ENCODE measurements at regions not wholly inside any gene's neighbourhood (a gene's known extent, or its start where the extent isn't known, plus 50 kb on each side); places are given as distances from the start of the nearest gene placed in this dataset.

DNA sequence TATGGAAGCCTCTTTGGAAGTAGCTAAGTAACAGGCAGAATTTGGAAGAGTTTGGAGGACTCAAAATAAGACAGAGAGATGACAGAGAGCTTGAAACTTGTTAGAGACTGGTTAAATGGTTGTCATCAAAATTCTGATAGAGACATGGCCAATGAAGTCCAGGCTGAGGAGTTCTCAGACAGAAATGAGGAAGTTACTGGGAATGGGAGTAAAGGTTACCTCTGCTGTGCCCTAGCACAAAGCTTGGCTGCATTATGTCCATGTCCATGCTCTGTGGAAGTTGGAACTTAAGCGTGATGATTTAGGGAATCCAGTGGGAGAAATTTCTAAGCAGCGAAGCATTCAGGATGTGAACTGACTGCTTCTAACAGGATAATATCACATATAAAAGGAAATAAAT, 146.2 kb upstream of the NDST4 start:
- Histone ChIP-seq H3K9ac (ENCODE audit: low read depth in 1 of 3, low read length in 3 of 3) (no peak overlapping the region), H3K36me3 (ENCODE audit: control insufficient read depth in 3 of 3, insufficient read depth in 3 of 3, low read length in 3 of 3) (no peaks in the 10 kb centered on the region), H3K27me3 (ENCODE audit: control insufficient read depth in 3 of 3, insufficient read depth in 3 of 3, low read length in 3 of 3) (no peaks in the 10 kb centered on the region), H3K9me3 (ENCODE audit: control insufficient read depth in 3 of 3, low read length in 3 of 3) (no peaks in the 10 kb centered on the region), H3K4me1 (ENCODE audit: control insufficient read depth in 3 of 3, insufficient read depth in 3 of 3, low read length in 3 of 3) (no peaks in the 10 kb centered on the region), H3K4me3 (ENCODE audit: low read length in 3 of 3) (no peak overlapping the region), H3K27ac (ENCODE audit: low read depth, low read length) (no peak overlapping the region)

DNA sequence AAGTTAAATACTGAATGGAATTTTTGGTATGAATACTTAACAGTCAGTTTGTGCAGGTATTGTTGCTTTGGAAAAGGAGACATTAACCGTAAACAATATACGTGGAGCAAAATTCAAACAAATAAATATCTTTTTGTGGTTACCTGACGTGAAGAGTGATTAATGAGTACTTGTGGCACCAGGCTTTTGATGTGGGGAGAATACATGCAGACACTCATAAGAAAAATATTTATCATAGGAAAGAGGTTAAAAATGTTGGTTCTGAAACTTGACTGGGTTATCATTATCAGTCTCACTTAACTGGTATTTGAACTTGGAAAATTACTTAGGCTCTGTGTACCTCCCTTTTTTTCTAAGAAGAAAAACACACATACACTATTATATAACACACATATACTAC, 136.4 kb upstream of the NDST4 start:
- H3K36me3 ChIP-seq (ENCODE audit: control insufficient read depth in 3 of 3, insufficient read depth in 3 of 3, low read length in 3 of 3), result no peaks in the 10 kb centered on the region
- H3K27me3 ChIP-seq (ENCODE audit: control insufficient read depth in 3 of 3, insufficient read depth in 3 of 3, low read length in 3 of 3), result no peaks in the 10 kb centered on the region
- no peaks in the 10 kb centered on the region for H3K9me3 ChIP-seq (ENCODE audit: control insufficient read depth in 3 of 3, low read length in 3 of 3)
- no peaks in the 10 kb centered on the region for H3K4me1 ChIP-seq (ENCODE audit: control insufficient read depth in 3 of 3, insufficient read depth in 3 of 3, low read length in 3 of 3)
- no peak overlapping the region for H3K27ac ChIP-seq (ENCODE audit: low read depth, low read length)
- H3K4me3 ChIP-seq (ENCODE audit: low read length in 3 of 3), result no peak overlapping the region
- no peak overlapping the region for H3K9ac ChIP-seq (ENCODE audit: low read depth in 1 of 3, low read length in 3 of 3)

DNA sequence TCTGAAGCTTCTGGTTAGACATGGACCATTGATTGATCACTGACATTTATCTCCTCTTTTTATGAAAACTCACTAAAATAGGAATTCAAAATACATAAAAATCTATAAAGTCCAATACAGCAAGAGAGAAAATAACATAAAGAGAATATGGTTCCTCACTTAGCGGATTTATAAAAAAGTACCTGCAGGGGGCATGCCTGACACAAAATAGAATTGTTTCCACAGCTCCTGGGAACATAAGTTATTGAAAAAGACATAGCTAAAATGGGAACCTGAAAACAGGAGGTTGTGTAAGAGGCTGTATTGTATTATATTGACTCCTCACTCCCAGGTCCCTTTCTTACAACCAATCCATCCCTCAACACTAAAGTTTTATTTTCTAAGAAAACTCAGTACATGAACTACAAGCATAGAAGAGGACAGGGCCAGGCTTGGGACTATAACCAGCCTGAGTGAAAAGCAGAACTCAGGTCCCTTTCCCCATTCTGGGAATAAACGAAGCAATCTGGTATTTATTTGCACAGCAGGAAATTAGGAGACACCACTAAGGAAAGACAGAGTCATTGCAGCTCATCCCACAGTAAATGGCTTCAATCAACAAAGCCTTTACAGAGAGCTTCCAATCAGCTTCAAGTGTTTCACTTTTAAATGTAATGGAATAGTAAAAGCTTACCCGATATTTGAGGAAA, 121.1 kb upstream of the NDST4 start:
- Histone ChIP-seq H3K4me1 (ENCODE audit: control insufficient read depth in 3 of 3, insufficient read depth in 3 of 3, low read length in 3 of 3) (no peaks in the 10 kb centered on the region), H3K27ac (ENCODE audit: low read depth, low read length) (no peak overlapping the region), H3K27me3 (ENCODE audit: control insufficient read depth in 3 of 3, insufficient read depth in 3 of 3, low read length in 3 of 3) (no peaks in the 10 kb centered on the region), H3K9me3 (ENCODE audit: control insufficient read depth in 3 of 3, low read length in 3 of 3) (no peaks in the 10 kb centered on the region), H3K9ac (ENCODE audit: low read depth in 1 of 3, low read length in 3 of 3) (no peak overlapping the region), H3K4me3 (ENCODE audit: low read length in 3 of 3) (no peak overlapping the region), H3K36me3 (ENCODE audit: control insufficient read depth in 3 of 3, insufficient read depth in 3 of 3, low read length in 3 of 3) (no peaks in the 10 kb centered on the region)

DNA sequence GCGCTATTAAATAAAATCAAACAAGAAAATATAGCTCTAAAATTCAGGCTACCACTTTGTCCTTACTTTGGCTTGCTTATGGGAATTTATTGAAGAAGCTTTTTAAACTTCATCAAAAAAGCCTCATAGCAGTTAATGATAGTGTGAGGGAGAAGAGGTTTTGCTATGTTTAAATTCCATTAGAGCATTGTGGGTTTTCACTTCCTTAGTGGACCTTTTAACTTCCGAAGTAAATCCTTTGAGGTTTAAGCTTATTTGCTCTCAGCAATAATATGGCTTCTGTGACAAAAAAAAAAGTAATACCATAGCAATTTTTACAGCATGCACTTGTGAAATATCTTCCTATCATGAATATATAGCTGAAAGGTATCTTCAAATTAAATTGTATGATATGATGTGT, 120.2 kb upstream of the NDST4 start:
- Histone ChIP-seq H3K9ac (ENCODE audit: low read depth in 1 of 3, low read length in 3 of 3) (no peak overlapping the region), H3K27me3 (ENCODE audit: control insufficient read depth in 3 of 3, insufficient read depth in 3 of 3, low read length in 3 of 3) (no peaks in the 10 kb centered on the region), H3K9me3 (ENCODE audit: control insufficient read depth in 3 of 3, low read length in 3 of 3) (no peaks in the 10 kb centered on the region), H3K4me1 (ENCODE audit: control insufficient read depth in 3 of 3, insufficient read depth in 3 of 3, low read length in 3 of 3) (no peaks in the 10 kb centered on the region), H3K4me3 (ENCODE audit: low read length in 3 of 3) (no peak overlapping the region), H3K27ac (ENCODE audit: low read depth, low read length) (no peak overlapping the region), H3K36me3 (ENCODE audit: control insufficient read depth in 3 of 3, insufficient read depth in 3 of 3, low read length in 3 of 3) (no peaks in the 10 kb centered on the region)

DNA sequence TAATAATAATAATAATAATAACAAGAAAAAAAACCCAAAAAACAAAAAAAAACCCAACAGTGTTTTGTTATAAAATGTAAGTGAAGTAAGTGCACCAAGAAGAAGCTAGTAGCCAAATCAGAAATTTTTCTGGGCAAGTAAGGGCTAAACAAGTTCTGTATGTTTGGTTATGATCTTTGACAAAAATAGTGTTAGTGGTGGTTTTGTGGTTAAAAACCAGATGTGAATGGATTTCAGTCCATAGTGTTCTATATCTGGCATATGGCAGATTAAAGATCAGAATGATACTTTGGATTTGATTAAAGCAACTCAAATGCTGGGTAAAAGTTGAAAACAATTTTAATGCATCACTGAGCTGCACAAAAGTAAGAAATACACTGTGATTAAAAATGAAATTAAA, 116.5 kb upstream of the NDST4 start:
- H3K9ac ChIP-seq (ENCODE audit: low read depth in 1 of 3, low read length in 3 of 3), result no peak overlapping the region
- H3K27me3 ChIP-seq (ENCODE audit: control insufficient read depth in 3 of 3, insufficient read depth in 3 of 3, low read length in 3 of 3), result no peaks in the 10 kb centered on the region
- H3K36me3 ChIP-seq (ENCODE audit: control insufficient read depth in 3 of 3, insufficient read depth in 3 of 3, low read length in 3 of 3), result no peaks in the 10 kb centered on the region
- H3K4me3 ChIP-seq (ENCODE audit: low read length in 3 of 3), result no peak overlapping the region
- H3K9me3 ChIP-seq (ENCODE audit: control insufficient read depth in 3 of 3, low read length in 3 of 3), result no peaks in the 10 kb centered on the region
- H3K4me1 ChIP-seq (ENCODE audit: control insufficient read depth in 3 of 3, insufficient read depth in 3 of 3, low read length in 3 of 3), result no peaks in the 10 kb centered on the region
- H3K27ac ChIP-seq (ENCODE audit: low read depth, low read length), result no peak overlapping the region

DNA sequence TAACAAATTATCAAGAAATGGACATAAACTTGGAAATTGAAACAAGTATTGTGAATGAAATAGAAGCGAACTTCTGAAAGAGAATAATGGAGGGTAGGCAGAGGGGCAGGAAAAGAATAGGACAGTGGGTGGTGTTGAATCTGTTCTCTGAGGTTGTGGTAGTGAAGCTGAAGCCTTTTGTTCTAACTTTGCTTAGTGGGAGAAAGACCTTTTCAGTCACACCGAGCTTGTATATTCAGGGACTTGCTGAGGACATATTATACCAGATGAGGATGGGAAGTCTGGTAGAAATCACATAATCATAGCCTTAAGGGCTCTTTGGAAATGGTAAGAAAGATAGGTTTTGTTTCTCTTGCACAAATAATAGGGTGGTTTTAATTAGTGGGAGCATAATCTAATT, 115.4 kb upstream of the NDST4 start:
- H3K9me3 ChIP-seq (ENCODE audit: control insufficient read depth in 3 of 3, low read length in 3 of 3), result no peaks in the 10 kb centered on the region
- H3K4me1 ChIP-seq (ENCODE audit: control insufficient read depth in 3 of 3, insufficient read depth in 3 of 3, low read length in 3 of 3), result no peaks in the 10 kb centered on the region
- H3K27me3 ChIP-seq (ENCODE audit: control insufficient read depth in 3 of 3, insufficient read depth in 3 of 3, low read length in 3 of 3), result no peaks in the 10 kb centered on the region
- no peaks in the 10 kb centered on the region for H3K36me3 ChIP-seq (ENCODE audit: control insufficient read depth in 3 of 3, insufficient read depth in 3 of 3, low read length in 3 of 3)
- H3K9ac ChIP-seq (ENCODE audit: low read depth in 1 of 3, low read length in 3 of 3), result no peak overlapping the region
- no peak overlapping the region for H3K27ac ChIP-seq (ENCODE audit: low read depth, low read length)
- no peak overlapping the region for H3K4me3 ChIP-seq (ENCODE audit: low read length in 3 of 3)

DNA sequence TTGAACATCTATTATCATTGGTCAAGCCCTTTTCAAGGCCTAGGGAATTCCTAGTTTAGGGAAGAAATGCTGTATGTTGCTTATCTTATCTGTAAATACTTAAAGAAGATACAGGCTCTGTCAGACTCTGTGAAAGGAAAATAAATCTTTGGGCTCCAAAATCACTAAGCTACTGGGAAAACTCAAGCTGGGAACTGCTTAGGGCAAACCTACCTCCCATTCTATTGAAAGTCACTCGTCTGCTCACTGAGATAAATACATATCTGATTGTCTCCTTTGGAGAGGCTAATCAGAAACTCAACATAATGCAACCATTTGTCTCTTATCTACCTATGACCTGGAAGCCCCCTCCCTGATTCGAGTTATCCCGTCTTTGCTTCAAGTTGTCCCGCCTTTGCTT, 108.6 kb upstream of the NDST4 start:
- H3K4me3 ChIP-seq (ENCODE audit: low read length in 3 of 3), result no peak overlapping the region
- H3K4me1 ChIP-seq (ENCODE audit: control insufficient read depth in 3 of 3, insufficient read depth in 3 of 3, low read length in 3 of 3), result no peaks in the 10 kb centered on the region
- H3K27ac ChIP-seq (ENCODE audit: low read depth, low read length), result no peak overlapping the region
- H3K27me3 ChIP-seq (ENCODE audit: control insufficient read depth in 3 of 3, insufficient read depth in 3 of 3, low read length in 3 of 3), result no peaks in the 10 kb centered on the region
- no peaks in the 10 kb centered on the region for H3K36me3 ChIP-seq (ENCODE audit: control insufficient read depth in 3 of 3, insufficient read depth in 3 of 3, low read length in 3 of 3)
- no peak overlapping the region for H3K9ac ChIP-seq (ENCODE audit: low read depth in 1 of 3, low read length in 3 of 3)
- no peaks in the 10 kb centered on the region for H3K9me3 ChIP-seq (ENCODE audit: control insufficient read depth in 3 of 3, low read length in 3 of 3)

DNA sequence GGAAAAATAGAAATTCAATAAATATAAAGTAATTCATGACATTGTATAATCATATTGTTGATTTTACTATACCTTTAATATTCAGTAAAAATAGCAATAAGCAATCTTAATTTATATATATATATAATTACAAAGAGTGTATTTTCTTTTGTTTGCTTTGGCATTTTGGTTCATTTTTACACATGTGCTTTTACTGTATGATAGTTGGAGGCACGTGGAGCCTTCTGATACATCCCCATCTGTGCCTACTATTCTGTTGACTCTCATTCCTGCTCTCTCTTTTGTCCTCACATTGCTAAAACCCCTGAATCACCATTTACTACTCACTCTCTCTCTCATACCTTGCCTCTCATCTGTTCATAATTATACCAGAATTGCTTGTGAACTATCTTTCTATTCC, 106.4 kb upstream of the NDST4 start:
- Histone ChIP-seq H3K9me3 (ENCODE audit: control insufficient read depth in 3 of 3, low read length in 3 of 3) (no peaks in the 10 kb centered on the region), H3K27me3 (ENCODE audit: control insufficient read depth in 3 of 3, insufficient read depth in 3 of 3, low read length in 3 of 3) (no peaks in the 10 kb centered on the region), H3K4me3 (ENCODE audit: low read length in 3 of 3) (no peak overlapping the region), H3K27ac (ENCODE audit: low read depth, low read length) (no peak overlapping the region), H3K4me1 (ENCODE audit: control insufficient read depth in 3 of 3, insufficient read depth in 3 of 3, low read length in 3 of 3) (no peaks in the 10 kb centered on the region), H3K9ac (ENCODE audit: low read depth in 1 of 3, low read length in 3 of 3) (no peak overlapping the region), H3K36me3 (ENCODE audit: control insufficient read depth in 3 of 3, insufficient read depth in 3 of 3, low read length in 3 of 3) (no peaks in the 10 kb centered on the region)

DNA sequence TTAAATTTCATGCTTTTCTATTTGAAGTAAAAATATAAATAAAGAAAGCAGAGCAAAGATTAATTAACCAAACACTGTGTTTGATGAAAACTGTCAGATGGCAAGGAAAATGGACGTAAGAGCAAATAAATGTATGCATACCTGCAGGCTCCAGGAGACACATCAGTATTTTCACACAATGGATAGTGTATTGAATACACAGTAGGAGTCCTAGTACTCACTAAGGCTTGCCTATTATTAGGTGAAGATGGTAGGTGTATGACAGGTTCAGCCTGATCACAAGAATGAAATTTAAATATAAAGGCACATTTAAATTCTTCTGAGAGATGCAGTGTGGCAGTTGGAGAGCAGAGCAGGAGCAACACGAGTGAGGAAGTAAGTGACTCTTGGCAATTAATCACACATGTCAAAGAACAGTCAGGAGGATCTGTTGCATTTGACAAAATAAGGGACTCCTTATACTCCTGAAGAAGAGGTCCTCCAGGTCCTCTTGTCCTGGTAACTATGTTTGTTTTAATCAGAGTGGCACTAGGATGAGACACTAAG, 106.0 kb upstream of the NDST4 start:
- H3K4me1 ChIP-seq (ENCODE audit: control insufficient read depth in 3 of 3, insufficient read depth in 3 of 3, low read length in 3 of 3), result no peaks in the 10 kb centered on the region
- H3K36me3 ChIP-seq (ENCODE audit: control insufficient read depth in 3 of 3, insufficient read depth in 3 of 3, low read length in 3 of 3), result no peaks in the 10 kb centered on the region
- no peak overlapping the region for H3K9ac ChIP-seq (ENCODE audit: low read depth in 1 of 3, low read length in 3 of 3)
- no peaks in the 10 kb centered on the region for H3K27me3 ChIP-seq (ENCODE audit: control insufficient read depth in 3 of 3, insufficient read depth in 3 of 3, low read length in 3 of 3)
- no peak overlapping the region for H3K4me3 ChIP-seq (ENCODE audit: low read length in 3 of 3)
- no peaks in the 10 kb centered on the region for H3K9me3 ChIP-seq (ENCODE audit: control insufficient read depth in 3 of 3, low read length in 3 of 3)
- H3K27ac ChIP-seq (ENCODE audit: low read depth, low read length), result no peak overlapping the region

DNA sequence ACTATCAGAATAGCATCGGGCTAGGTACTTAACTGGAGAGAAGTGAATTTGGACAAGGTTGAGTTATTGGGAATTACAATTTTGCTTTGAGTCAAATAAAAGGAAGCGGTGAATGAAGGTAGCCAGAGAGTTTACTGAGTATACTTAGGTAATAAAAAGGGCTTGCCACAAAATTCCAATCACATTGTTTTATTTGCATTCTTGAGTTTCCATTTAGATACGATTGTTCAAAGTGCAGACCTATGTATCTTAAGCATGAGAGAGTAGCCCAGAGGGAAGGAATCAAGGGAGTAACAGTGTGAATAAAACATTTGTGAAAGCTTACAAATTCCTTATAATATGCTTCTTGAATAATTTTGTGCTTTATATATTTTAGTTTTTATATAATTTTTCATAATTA, 102.5 kb upstream of the NDST4 start:
- Histone ChIP-seq H3K36me3 (ENCODE audit: control insufficient read depth in 3 of 3, insufficient read depth in 3 of 3, low read length in 3 of 3) (no peaks in the 10 kb centered on the region), H3K4me3 (ENCODE audit: low read length in 3 of 3) (no peak overlapping the region), H3K9me3 (ENCODE audit: control insufficient read depth in 3 of 3, low read length in 3 of 3) (no peaks in the 10 kb centered on the region), H3K4me1 (ENCODE audit: control insufficient read depth in 3 of 3, insufficient read depth in 3 of 3, low read length in 3 of 3) (no peaks in the 10 kb centered on the region), H3K9ac (ENCODE audit: low read depth in 1 of 3, low read length in 3 of 3) (no peak overlapping the region), H3K27me3 (ENCODE audit: control insufficient read depth in 3 of 3, insufficient read depth in 3 of 3, low read length in 3 of 3) (no peaks in the 10 kb centered on the region), H3K27ac (ENCODE audit: low read depth, low read length) (no peak overlapping the region)
